ENCODE measurements at regions not wholly inside any gene's neighbourhood (a gene's known extent, or its start where the extent isn't known, plus 50 kb on each side); places are given as distances from the start of the nearest gene placed in this dataset.

DNA sequence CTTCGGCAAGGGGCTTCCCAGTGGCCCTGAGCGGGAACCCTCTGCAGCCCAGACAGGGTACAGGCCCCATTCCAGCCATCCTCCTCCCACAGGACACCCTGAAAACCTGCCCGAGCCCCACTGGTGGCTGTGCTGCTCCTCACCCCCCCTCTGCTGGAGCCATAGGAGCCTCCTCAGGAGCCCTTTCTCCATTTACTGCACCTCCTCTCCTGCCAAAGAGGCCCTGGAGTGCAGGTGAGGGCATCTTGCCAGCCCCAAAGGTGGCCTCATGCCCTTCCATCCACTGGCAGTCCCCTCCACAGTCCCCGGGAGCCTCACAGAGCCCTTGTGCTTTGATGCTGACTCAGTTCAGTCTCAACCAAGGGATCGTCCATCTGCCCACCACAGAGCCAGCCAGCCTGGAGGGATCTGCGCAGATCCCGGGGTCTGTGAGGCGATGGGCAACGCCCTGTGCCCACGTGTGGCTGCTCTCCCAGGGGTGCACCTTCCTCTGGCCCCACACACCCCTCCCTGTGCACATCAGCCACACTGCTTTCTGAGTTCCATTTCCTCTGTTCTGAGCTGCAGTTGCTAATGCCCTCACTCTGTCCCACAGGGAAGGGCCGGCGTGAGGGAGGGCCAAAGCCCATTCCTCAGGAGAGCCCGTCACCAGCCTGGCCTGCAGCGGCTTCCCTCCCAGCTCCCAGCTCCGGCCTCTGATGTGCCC lies 228.5 kb downstream of the DLL1 start:
- H3K27ac ChIP-seq, result no peak overlapping the region
- H3K27me3 ChIP-seq, result no peaks in the 10 kb centered on the region
- no peak overlapping the region for H3K4me3 ChIP-seq
- intact Hi-C loops (cut with DNase I; ENCODE audit: low total_unique reads), result no loop called here
- TF ChIP-seq POLR2A (IDR thresholded peaks at IDR 0.05), result no peak
- TF ChIP-seq, protein P1, sequence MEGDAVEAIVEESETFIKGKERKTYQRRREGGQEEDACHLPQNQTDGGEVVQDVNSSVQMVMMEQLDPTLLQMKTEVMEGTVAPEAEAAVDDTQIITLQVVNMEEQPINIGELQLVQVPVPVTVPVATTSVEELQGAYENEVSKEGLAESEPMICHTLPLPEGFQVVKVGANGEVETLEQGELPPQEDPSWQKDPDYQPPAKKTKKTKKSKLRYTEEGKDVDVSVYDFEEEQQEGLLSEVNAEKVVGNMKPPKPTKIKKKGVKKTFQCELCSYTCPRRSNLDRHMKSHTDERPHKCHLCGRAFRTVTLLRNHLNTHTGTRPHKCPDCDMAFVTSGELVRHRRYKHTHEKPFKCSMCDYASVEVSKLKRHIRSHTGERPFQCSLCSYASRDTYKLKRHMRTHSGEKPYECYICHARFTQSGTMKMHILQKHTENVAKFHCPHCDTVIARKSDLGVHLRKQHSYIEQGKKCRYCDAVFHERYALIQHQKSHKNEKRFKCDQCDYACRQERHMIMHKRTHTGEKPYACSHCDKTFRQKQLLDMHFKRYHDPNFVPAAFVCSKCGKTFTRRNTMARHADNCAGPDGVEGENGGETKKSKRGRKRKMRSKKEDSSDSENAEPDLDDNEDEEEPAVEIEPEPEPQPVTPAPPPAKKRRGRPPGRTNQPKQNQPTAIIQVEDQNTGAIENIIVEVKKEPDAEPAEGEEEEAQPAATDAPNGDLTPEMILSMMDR (IDR thresholded peaks at IDR 0.05), result no peak
- no peaks in the 10 kb centered on the region for H3K4me1 ChIP-seq
- 94 to 100% methylated on average over 9 to 15 of the region's 15 CpGs for whole genome bisulfite sequencing, 2 donors
- no peak for DNase-seq
- no peaks in the 10 kb centered on the region for H3K9me3 ChIP-seq
- H3K36me3 ChIP-seq (ENCODE audit: low read depth, missing control alignments), result no peaks in the 10 kb centered on the region

DNA sequence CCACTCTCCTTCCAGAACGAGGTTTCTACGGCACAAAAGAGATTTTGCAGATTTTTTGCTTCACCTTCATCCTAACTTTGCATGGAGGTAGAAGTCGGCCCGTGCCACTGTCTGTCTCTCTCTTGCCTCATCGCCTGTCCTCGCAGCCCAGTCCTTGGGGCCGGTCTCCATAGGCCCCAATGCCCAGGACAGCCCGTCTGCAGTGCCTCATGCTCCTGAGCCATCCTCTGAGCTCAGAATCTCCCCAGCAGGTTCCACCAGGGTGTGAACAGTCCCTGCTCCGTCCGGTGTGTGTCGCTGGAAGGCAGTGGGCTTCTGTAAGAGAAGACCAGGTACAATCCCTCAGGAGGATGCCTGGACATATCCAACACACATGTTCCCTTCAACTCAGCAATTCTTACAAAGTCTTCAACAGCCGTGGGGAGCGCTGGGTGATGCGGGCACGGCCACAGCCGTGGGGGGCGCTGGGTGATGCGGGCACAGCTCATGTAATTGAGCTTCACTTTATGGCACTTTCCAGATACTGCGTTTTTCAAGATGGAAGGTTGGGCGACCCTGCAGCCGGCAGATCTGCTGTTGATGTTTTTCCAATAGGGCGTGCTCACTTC lies 231.9 kb downstream of the DLL1 start:
- no peak overlapping the region for H3K4me3 ChIP-seq
- WGBS, 2 donors, result 87 to 90% methylated on average over 22 of the region's 22 CpGs
- DNase-seq, result no peak

DNA sequence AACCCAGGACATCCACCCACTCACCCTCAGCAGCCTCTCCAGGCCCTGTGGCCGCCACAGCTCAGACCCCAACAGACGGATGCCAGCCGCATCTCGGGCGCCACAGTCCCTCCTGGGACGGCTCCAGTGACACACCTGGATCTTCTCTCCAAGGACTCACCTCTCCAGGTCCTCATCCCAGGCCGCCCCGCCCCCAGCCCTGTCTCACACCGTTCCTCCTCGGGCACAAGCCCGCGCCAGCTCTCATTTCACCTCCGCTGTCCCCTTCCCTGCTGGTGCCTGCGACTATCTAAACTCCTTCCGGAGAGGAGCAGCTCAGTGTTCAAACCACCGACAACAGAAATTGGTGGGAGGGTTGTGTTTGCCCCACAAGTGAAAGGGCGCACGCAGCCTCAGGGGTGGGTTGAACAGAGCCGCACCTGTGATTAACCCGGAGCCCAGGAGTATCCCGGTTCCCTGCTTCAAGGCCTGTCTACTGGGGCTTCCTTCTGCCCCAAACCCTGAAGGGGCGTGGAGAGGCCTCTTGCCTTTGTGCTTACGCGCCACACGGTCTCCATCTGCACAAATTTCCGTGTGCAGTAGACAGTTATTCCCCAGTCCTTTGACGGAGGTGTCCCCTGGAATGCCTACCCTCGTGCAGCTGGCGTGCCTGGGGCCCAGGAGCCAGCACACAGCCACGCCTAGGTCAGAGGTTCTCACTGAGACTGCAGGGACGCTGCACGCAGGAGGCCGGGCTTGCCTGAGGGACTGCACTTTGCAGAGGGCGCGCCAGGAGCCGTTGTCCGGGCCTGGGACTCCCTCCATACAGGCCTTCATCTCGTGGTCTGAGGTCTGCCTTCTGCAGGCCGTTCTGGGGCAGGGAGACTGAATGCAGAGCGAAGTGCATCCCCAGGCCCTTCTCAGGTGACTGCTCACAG lies 232.7 kb downstream of the DLL1 start:
- intact Hi-C loops (cut with DNase I; ENCODE audit: low total_unique reads), result no loop called here
- WGBS, 2 donors, result 56 to 68% methylated on average over 27 to 40 of the region's 40 CpGs
- TF ChIP-seq POLR2A (IDR thresholded peaks at IDR 0.05), result no peak
- TF ChIP-seq, protein P1 (IDR thresholded peaks at IDR 0.05), result no peak
- no peak overlapping the region for H3K27ac ChIP-seq
- no peaks in the 10 kb centered on the region for H3K27me3 ChIP-seq
- H3K4me3 ChIP-seq, result no peak overlapping the region
- H3K4me1 ChIP-seq, result no peaks in the 10 kb centered on the region
- H3K9me3 ChIP-seq, result no peaks in the 10 kb centered on the region
- peak; percentile 13 for DNase-seq
- no peaks in the 10 kb centered on the region for H3K36me3 ChIP-seq (ENCODE audit: low read depth, missing control alignments)

More for the DNA sequence above, 231.9 kb downstream of the DLL1 start:
- H3K27me3 ChIP-seq, result no peaks in the 10 kb centered on the region
- H3K4me1 ChIP-seq, result no peaks in the 10 kb centered on the region
- intact Hi-C loops (cut with DNase I; ENCODE audit: low total_unique reads), result no loop called here
- no peaks in the 10 kb centered on the region for H3K9me3 ChIP-seq
- H3K27ac ChIP-seq, result no peak overlapping the region
- no peaks in the 10 kb centered on the region for H3K36me3 ChIP-seq (ENCODE audit: low read depth, missing control alignments)
- no peak for TF ChIP-seq POLR2A (IDR thresholded peaks at IDR 0.05)
- TF ChIP-seq, protein P1 (IDR thresholded peaks at IDR 0.05), result no peak

DNA sequence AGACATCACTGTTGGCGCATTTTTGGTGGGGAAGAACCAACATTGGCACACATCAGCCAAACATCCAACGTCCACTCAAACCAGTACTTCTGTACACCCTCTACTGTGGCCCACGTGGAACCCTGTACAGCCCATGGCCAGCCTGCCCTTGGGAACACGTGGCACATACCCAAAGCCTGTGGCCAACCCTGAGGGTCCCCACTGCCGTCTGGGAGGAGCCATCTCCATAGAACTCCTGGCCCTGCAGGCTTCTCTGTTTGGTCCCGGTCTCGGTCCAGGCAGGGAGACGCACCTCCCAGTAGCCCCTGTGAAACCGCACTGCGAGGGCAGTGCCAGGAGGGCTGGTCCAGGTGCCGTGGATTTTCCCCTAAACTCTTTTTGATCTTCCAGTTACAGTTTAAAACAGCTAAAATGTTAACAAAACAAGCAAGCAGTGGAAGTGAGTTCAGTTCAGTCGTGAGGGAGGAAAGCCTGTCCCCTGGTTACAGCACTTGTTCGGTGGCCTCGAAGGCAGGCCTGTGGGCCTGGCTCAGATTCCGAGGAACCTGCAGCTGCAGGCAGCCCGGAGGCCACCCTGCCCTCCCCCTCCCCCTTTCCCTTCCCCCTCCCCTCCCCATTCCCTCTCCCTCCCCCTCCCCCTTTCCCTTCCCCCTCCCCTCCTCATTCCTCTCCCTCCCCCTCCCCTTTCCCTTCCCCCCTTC lies 233.7 kb downstream of the DLL1 start:
- no peak for TF ChIP-seq POLR2A (IDR thresholded peaks at IDR 0.05)
- TF ChIP-seq, protein P1 (IDR thresholded peaks at IDR 0.05), result no peak
- H3K36me3 ChIP-seq (ENCODE audit: low read depth, missing control alignments), result no peaks in the 10 kb centered on the region
- DNase-seq, result peak; percentile 10

More for the DNA sequence above, 233.7 kb downstream of the DLL1 start:
- intact Hi-C loops (cut with DNase I; ENCODE audit: low total_unique reads), result no loop called here
- WGBS, 2 donors, result 89 to 91% methylated on average over 16 of the region's 16 CpGs
- no peak overlapping the region for H3K27ac ChIP-seq
- H3K27me3 ChIP-seq, result no peaks in the 10 kb centered on the region
- H3K9me3 ChIP-seq, result no peaks in the 10 kb centered on the region
- H3K4me3 ChIP-seq, result no peak overlapping the region
- no peaks in the 10 kb centered on the region for H3K4me1 ChIP-seq

Measured in testis (tissue), 2 donors.